SJSA1 (cell line): ENCODE measurements at regions not wholly inside any gene's neighbourhood (a gene's known extent, or its start where the extent isn't known, plus 50 kb on each side); places are given as distances from the start of the nearest gene placed in this dataset.
A peak's percentile ranks its signal among the peaks of the same experiment; 100 is the strongest.

ENCODE experiments used
- DNase-seq, 2 experiments: peaks; one replicate each; pipeline ENCODE4 v3.0.0-alpha.2; 2015 to 2020; ENCODE audit warnings: low spot score in 2 of 2, low read depth in 1 of 2
- H3K27ac ChIP-seq: fragments of 250-450 bp; sonication (Bioruptor Pico); 2 replicates; pipeline ENCODE4 v1.5.1; 2020; ENCODE audit warnings: mild to moderate bottlenecking, moderate library complexity
- H3K27me3 ChIP-seq: fragments of 250-450 bp; sonication (Bioruptor Pico); replicated peaks from 2 replicates; pipeline ENCODE4 v1.5.1; 2020; ENCODE audit warnings: mild to moderate bottlenecking, moderate library complexity
- H3K36me3 ChIP-seq: fragments of 250-450 bp; sonication (Bioruptor Pico); 2 replicates; pipeline ENCODE4 v1.5.1; 2020; ENCODE audit warnings: mild to moderate bottlenecking
- H3K4me1 ChIP-seq: fragments of 250-450 bp; sonication (Bioruptor Pico); replicated peaks from 2 replicates; pipeline ENCODE4 v1.6.1; 2021; ENCODE audit warnings: mild to moderate bottlenecking
- H3K4me3 ChIP-seq: fragments of 250-450 bp; sonication (Bioruptor Pico); 2 replicates; pipeline ENCODE4 v1.5.1; 2020; ENCODE audit warnings: mild to moderate bottlenecking
- H3K9me3 ChIP-seq: fragments of 250-450 bp; sonication (Bioruptor Pico); replicated peaks from 2 replicates; pipeline ENCODE4 v1.5.1; 2020; ENCODE audit warnings: mild to moderate bottlenecking

DNA sequence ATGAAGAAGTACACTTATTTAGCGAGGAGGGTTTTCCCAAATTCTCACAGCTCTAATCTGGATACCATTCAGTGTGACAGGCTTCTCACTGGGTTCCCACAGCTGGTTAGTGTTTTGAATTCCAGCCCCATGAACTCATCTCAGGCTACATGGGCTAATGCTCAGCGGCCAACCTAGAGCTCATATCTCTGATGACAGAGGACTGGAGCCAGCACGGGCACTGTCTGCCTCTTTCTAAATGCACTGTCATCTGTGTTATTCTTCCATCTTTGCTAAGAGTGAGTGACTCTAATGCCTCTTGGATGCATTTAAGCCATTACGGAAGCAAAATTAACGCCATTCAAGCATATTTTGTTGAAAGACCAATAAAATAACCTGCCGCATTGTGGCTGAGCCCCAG lies 308.9 kb upstream of the JAG1 start:
- H3K4me3 ChIP-seq, result no peak overlapping the region
- peaks cover 37% of the 10 kb centered on the region for H3K4me1 ChIP-seq
- no peaks in the 10 kb centered on the region for H3K9me3 ChIP-seq
- DNase-seq, result peak; percentile 80 to 85
- H3K27me3 ChIP-seq, result no peaks in the 10 kb centered on the region
- peak overlapping the region; percentile 80 for H3K27ac ChIP-seq
- H3K36me3 ChIP-seq, result no peaks in the 10 kb centered on the region

DNA sequence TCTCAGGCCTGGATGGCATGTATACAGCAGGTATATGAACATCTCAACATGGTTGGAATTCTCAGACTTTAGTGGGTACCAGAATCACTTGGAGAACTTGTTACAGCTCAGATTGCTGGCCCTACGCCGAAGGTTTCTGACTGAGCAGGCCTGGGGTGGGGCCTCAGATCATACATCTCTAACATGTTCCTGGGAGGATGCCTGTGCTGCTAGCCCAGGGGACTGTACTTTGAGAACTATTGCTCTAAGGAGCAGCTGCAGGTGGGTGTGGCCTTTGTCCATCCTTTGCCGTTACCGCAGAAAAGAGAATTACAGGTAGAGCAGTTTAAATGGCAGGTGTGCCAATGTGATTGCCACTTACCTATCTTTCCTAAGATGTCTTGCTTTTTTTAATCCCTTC lies 310.5 kb upstream of the JAG1 start:
- Histone ChIP-seq H3K36me3 (no peaks in the 10 kb centered on the region), H3K27ac (no peak overlapping the region), H3K27me3 (no peaks in the 10 kb centered on the region), H3K4me3 (no peak overlapping the region), H3K4me1 (peaks cover 37% of the 10 kb centered on the region), H3K9me3 (no peaks in the 10 kb centered on the region)
- DNase-seq, result no peak

DNA sequence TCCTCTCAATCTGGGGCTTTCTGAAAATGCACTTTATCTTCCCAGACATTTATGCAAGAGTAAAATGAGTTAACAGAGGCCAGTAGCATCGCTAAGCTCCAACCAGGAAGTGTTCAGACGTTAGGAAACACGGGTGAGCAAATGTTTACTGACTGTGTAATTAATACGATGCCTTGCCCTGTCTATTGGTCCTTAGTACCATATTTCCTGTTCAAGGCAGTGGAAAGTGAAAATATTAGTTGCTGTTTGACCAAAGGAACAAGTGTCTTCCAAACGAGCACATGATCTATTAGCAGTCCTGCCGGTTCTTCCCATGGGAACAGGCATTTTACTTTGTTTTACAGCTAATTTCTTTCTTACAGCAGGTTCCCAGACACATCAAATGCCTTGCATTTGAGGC lies 311.1 kb upstream of the JAG1 start:
- no peaks in the 10 kb centered on the region for H3K36me3 ChIP-seq
- H3K9me3 ChIP-seq, result no peaks in the 10 kb centered on the region
- no peak overlapping the region for H3K27ac ChIP-seq
- DNase-seq, result no peak
- no peaks in the 10 kb centered on the region for H3K27me3 ChIP-seq
- H3K4me3 ChIP-seq, result no peak overlapping the region
- H3K4me1 ChIP-seq, result peaks cover 37% of the 10 kb centered on the region

DNA sequence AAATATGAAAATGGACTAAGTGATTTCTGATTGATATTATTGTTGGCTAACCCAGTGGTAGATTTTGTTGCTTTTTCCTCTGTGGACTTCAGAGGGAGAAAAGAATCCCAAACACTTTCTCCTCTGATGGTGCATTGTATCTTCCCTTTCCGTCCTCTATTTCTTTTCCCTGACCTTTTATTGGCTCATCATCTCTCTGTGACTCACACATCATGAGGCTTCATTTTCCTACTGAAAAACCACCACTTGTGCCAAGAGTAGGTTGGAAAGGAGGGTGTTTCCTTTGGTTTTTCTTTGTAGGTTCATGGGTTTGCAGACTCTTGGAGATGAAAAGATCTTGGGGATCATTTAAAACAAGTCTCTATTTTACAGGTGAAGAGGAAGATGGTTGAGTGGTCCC lies 311.7 kb upstream of the JAG1 start:
- Histone ChIP-seq H3K4me1 (peaks cover 37% of the 10 kb centered on the region), H3K27ac (no peak overlapping the region), H3K9me3 (no peaks in the 10 kb centered on the region), H3K36me3 (no peaks in the 10 kb centered on the region), H3K4me3 (no peak overlapping the region), H3K27me3 (no peaks in the 10 kb centered on the region)
- DNase-seq, result no peak

DNA sequence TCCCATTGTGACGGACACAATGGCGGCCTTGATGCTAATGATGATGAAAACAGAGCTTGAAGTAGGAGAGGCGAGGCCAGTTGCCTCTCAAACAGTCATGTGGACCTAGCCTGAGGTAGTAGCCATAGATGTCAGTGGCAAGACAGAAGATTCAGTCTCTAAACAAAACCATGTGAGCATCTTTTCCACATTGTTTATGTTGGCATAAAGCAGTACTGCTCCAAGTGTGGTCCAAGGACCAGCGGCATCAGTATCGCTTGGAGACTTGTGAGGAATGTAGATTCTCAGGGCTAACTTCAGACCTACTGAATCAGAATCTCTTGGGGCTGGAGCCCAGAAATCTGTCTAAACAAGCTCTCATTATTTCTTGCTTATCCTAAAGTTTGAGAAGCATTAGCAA lies 312.8 kb upstream of the JAG1 start:
- H3K9me3 ChIP-seq, result no peaks in the 10 kb centered on the region
- no peaks in the 10 kb centered on the region for H3K36me3 ChIP-seq
- H3K4me1 ChIP-seq, result peaks cover 37% of the 10 kb centered on the region
- peak; percentile 43 to 46 for DNase-seq
- no peaks in the 10 kb centered on the region for H3K27me3 ChIP-seq
- H3K27ac ChIP-seq, result no peak overlapping the region
- no peak overlapping the region for H3K4me3 ChIP-seq

DNA sequence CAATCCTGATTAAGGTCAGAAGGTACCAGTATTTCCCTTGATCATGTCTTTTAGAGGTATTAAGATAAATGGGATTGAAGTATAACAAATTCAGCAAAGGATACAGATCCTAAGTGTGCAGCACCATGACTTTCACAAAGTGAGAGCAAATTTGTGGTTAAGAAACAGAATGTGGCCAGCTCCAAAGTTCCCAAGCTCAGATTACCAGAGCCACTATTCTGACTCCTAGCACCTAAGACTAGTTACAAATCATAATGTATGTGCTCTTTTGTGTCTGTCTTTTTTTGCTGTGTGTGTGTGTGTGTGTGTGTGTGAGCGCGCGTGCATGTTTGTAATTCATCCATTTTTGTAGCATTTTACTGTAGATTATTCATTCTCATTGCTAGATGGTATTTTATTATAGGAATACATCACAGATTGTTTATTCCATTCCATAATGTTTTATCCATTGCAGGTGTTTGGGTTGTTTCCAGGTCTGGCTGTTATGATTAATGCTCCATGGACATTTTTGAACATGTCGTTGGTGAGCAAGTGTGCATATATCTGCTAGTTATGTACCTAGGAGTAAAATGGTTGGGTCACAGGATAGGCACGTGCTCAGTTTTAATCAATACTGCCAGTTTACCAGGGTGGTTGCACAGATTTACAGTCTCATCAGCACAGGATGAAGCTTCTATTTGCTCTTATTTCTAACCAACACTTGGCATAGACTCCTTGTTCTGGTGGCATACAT lies 314.0 kb upstream of the JAG1 start:
- Histone ChIP-seq H3K4me1 (peaks cover 29% of the 10 kb centered on the region), H3K27me3 (no peaks in the 10 kb centered on the region), H3K36me3 (no peaks in the 10 kb centered on the region), H3K27ac (no peak overlapping the region), H3K9me3 (no peaks in the 10 kb centered on the region), H3K4me3 (no peak overlapping the region)
- DNase-seq, result no peak

DNA sequence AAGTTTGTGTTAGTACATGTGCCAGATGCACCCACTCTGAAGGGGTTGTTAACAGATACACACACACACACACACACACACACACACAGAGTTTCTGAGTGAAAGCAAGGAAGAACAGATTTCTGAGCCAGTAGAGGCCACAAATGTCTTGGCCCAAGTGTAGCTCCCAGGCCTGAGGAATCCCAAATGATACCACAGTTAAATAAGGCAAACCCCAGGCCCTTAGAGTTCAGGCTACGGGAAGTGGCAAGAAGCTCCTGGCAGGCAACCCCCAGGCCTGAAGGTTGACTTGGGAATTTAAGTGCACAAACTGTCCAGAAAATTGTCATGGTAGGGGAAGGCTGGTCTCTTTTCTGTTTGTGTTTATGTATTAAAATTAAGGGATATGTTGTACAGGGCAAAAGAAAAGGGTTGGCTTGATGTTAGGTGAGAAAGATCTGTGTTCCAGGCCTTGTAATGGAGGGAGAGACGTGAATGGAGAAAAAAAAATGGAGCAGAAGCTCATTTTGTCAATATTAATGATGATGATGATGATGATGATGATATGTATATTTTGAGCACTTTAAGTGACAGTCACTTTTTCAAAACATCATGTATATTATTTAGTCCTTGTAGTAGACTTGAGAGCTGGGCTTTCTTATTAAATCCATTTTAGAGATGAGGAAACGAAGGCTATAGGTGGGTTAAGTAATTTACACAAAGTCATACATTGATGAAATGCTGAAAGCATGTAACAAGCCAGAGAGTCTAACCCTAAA lies 317.0 kb upstream of the JAG1 start:
- Histone ChIP-seq H3K4me1 (peaks cover 28% of the 10 kb centered on the region), H3K4me3 (no peak overlapping the region), H3K27ac (no peak overlapping the region), H3K27me3 (no peaks in the 10 kb centered on the region), H3K9me3 (no peaks in the 10 kb centered on the region), H3K36me3 (no peaks in the 10 kb centered on the region)
- DNase-seq, result no peak

DNA sequence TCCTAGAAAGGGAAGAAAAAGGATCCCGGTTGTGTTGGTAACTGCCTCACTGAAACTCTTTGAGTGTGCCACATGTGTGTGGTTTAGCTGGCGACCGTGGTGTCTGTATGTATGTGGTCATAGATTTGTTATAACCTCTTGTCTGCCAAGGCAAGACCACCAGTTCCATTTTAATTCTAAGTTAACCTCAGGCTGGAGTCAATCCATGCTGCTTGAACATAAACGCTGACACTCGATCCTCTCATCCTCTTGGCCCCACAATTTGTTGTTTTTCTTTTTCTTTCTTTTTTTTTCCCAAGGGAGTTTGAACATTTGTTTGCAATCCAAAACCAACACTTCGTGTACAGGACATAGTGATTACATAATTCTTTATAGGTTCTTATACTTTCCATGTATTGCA lies 318.9 kb upstream of the JAG1 start:
- Histone ChIP-seq H3K27ac (no peak overlapping the region), H3K4me1 (peaks cover 16% of the 10 kb centered on the region), H3K36me3 (no peaks in the 10 kb centered on the region), H3K4me3 (no peak overlapping the region), H3K9me3 (no peaks in the 10 kb centered on the region), H3K27me3 (no peaks in the 10 kb centered on the region)
- DNase-seq, result no peak

DNA sequence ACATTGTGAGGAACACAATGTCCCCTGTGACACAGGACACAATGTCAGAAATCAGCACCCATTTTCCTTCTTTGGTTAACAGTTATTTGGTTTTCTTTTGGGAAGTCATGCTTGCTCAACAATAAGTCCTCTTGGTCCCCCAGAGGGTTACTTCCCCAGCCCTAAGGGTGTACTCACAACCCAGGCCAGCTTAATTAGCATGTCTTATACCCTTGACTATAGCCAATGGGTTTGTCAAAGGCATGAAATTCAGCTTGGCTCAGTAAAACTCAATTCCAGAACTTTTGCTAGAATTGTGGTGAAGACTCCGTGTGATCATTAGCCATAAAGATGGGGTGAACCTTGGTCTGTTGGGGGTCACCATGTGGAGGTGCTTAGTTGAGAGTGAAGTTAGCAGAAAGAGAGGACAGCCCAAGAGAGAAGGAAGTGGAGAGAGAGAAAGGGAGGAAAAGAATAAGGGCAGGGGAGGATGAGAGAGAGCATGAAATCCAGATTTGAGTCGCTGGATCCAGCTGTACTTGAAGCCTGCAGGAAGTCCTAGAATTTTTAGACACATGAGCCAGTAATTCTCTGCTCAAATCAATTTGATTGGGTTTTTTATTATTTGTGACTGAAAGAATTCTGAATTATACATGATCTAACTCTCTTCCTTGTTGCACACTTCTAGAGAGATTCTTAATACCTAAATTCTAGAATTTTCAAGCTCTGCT lies 321.3 kb upstream of the JAG1 start:
- H3K4me3 ChIP-seq, result no peak overlapping the region

DNA sequence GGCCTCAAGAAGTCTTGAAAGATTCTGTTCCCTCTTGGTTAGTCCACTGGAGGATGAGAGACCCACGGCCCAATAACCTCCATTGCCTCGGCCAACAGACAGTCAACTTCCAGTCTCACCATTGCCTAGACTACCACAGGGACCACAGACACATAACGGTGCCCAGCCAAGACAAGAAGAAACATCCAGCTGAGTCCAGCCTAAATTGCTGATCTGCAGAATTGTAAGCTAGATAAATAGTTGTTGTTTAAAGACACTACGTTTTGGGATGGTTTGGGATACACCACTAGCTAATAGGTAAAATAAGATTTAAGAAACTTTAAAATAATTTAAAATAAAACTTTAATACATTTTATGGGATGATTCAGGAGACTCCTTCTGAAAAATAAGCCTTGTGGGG lies 324.7 kb upstream of the JAG1 start:
- DNase-seq, result no peak
- H3K27ac ChIP-seq, result no peak overlapping the region
- H3K9me3 ChIP-seq, result no peaks in the 10 kb centered on the region
- H3K4me3 ChIP-seq, result no peak overlapping the region
- no peaks in the 10 kb centered on the region for H3K36me3 ChIP-seq
- no peaks in the 10 kb centered on the region for H3K27me3 ChIP-seq
- peaks cover 31% of the 10 kb centered on the region for H3K4me1 ChIP-seq

More for the DNA sequence above, 321.3 kb upstream of the JAG1 start:
- no peaks in the 10 kb centered on the region for H3K36me3 ChIP-seq
- H3K27ac ChIP-seq, result no peak overlapping the region
- H3K4me1 ChIP-seq, result peaks cover 16% of the 10 kb centered on the region
- no peak for DNase-seq
- no peaks in the 10 kb centered on the region for H3K9me3 ChIP-seq
- H3K27me3 ChIP-seq, result no peaks in the 10 kb centered on the region

DNA sequence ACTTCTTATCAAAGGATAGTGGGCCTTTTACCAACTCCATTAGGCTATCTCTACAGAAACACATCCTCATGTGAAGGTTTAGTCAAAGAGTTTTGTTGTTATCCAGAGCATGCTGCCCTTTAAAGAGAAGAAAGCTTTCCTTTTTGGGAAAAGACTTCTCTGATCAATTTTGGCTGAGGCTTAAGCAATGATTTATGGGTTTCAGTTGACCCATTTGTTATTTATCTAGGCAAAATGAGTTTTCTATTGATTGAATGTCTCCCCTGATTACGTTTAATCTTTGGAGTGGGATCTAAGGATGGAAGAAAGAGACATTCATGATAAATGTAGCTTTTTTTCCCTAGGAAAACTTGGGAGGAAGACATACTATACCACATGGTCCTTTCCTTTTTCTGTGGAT lies 326.6 kb upstream of the JAG1 start:
- Histone ChIP-seq H3K27ac (0 out of 2 replicates have a peak overlapping the region, but pooled peaks have one; percentile 85), H3K4me1 (peaks cover 26% of the 10 kb centered on the region), H3K9me3 (no peaks in the 10 kb centered on the region), H3K27me3 (no peaks in the 10 kb centered on the region), H3K36me3 (no peaks in the 10 kb centered on the region), H3K4me3 (no peak overlapping the region)
- DNase-seq, result no peak

DNA sequence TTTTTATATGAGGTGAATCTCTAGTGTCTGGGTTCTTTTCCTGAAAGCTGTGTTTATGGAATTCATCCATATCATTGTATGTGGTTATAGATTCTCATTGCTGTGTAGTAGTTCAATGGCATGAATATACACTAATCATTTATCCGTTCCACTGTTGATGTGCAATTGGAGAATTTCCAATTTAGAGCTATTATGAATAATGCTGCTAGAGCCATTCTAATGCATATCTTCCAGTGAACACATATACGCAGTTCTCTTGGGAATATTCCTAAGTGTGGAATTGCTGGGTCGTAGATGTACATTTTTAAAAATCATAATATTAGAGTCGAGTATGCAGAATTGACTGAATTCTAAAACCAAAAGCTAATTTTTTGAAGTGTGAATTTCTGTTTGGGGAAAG lies 327.5 kb upstream of the JAG1 start:
- H3K4me3 ChIP-seq, result no peak overlapping the region
- DNase-seq, result no peak
- peaks cover 26% of the 10 kb centered on the region for H3K4me1 ChIP-seq
- no peaks in the 10 kb centered on the region for H3K36me3 ChIP-seq
- H3K9me3 ChIP-seq, result no peaks in the 10 kb centered on the region
- H3K27ac ChIP-seq, result peak overlapping the region; percentile 85
- H3K27me3 ChIP-seq, result no peaks in the 10 kb centered on the region

DNA sequence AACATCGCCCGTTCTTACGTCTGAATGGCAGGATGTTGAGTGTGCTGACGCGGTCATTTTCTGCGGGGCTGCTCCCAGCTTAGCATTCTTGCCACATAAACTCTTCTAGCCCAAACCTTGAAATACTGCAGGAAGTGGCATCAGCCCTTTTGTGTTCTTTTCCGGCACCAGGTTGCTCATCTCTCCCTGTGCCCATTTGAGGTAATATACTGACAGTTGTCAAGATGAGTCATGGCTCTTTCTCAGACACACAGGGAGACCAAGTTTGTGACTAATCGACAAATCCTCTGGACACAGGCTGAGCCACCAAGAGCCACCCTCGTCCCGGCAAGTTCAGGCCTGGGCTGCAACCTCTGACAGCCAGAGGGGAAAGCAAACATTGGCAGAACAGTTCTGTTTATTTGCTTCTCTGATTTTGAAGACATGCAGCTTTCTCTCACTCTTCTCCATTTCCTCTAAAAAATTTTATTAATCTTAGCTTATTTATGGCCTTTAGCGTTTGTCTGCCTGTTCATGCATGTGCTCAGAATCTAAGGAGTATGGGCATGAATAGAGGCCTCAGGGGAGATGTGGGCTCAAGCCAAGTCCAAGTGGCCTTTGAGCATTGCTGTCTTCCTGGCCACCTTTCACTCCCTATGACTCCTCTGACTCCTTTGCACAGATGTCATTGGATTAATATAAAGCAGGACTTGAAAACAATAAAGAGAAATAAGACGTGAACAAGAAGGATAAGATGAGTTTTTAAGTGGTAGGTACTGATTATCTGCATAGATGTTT lies 328.2 kb upstream of the JAG1 start:
- Histone ChIP-seq H3K4me3 (no peak overlapping the region), H3K9me3 (no peaks in the 10 kb centered on the region), H3K36me3 (no peaks in the 10 kb centered on the region), H3K27me3 (no peaks in the 10 kb centered on the region), H3K4me1 (peaks cover 26% of the 10 kb centered on the region), H3K27ac (peak overlapping the region; percentile 85)
- peak; percentile 92 to 95 for DNase-seq
